ENCODE measurements at regions not wholly inside any gene's neighbourhood (a gene's known extent, or its start where the extent isn't known, plus 50 kb on each side); places are given as distances from the start of the nearest gene placed in this dataset.

- H3K36me3 ChIP-seq (replicated peaks in 1 of 2; ENCODE audit: control insufficient read depth in 1 of 2, insufficient read depth in 2 of 2, low read length in 2 of 2) = no peaks in the 10 kb centered on the region
- no peak overlapping the region for H3K9ac ChIP-seq (ENCODE audit: insufficient read depth, low read depth, low read length)
- H3K79me2 ChIP-seq (ENCODE audit: insufficient read depth, low read length) = no peaks in the 10 kb centered on the region
- POLR2A ChIA-PET = no interaction called here
- CTCF ChIA-PET (ENCODE audit: low intra/inter-chr PET ratio, low total read pairs) = no interaction called here
- no peaks in the 10 kb centered on the region for H3K4me1 ChIP-seq (ENCODE audit: insufficient read depth, low read length)
- no TSS peak for BruUV-seq (replicated peaks)
- no peak overlapping the region for H3K27ac ChIP-seq (ENCODE audit: extremely low read length, insufficient read depth, low read length)
- intact Hi-C loops (cut with micrococcal nuclease; ENCODE audit: unreplicated experiment) (no loop called here), in situ Hi-C loops (cut with HindIII; ENCODE audit: extremely low pct_ligation_motif_present, low pct_unique_long_range_greater_than_20kb) (no loop called here)
- no peak overlapping the region for H3K4me2 ChIP-seq (ENCODE audit: low read depth, low read length)
- no peaks in the 10 kb centered on the region for H4K20me1 ChIP-seq (ENCODE audit: insufficient read depth, low read length)
- no peak overlapping the region for H2AFZ ChIP-seq (ENCODE audit: low read length)
- H3K4me3 ChIP-seq (replicated peaks in 1 of 3; ENCODE audit: insufficient read depth in 1 of 3, low read depth in 2 of 3, low read length in 3 of 3) = no peak overlapping the region
- DNase-seq (ENCODE audit: low spot score) (no peak), FAIRE-seq (no peak), ATAC-seq (no peak)
- H3K9me3 ChIP-seq (ENCODE audit: low read length) = no peaks in the 10 kb centered on the region
- no peaks in the 10 kb centered on the region for H3K27me3 ChIP-seq (ENCODE audit: control insufficient read depth in 1 of 2, insufficient read depth in 2 of 2, low read length in 2 of 2)
- WGBS (ENCODE audit: low lambda C conversion rate) = 2% methylated on average over 3 of the region's 3 CpGs
- TF ChIP-seq, protein P1, sequence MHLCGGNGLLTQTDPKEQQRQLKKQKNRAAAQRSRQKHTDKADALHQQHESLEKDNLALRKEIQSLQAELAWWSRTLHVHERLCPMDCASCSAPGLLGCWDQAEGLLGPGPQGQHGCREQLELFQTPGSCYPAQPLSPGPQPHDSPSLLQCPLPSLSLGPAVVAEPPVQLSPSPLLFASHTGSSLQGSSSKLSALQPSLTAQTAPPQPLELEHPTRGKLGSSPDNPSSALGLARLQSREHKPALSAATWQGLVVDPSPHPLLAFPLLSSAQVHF (CRISPR knock-in tag; IDR thresholded peaks at IDR 0.05) = no peak
- no peak for TF ChIP-seq ZBTB1 (CRISPR knock-in tag; IDR thresholded peaks at IDR 0.05; ENCODE audit: borderline replicate concordance)
- TF ChIP-seq ATF6 (CRISPR knock-in tag; conservative IDR thresholded peaks at IDR 0.05) = no peak
- TF ChIP-seq, protein P2, sequence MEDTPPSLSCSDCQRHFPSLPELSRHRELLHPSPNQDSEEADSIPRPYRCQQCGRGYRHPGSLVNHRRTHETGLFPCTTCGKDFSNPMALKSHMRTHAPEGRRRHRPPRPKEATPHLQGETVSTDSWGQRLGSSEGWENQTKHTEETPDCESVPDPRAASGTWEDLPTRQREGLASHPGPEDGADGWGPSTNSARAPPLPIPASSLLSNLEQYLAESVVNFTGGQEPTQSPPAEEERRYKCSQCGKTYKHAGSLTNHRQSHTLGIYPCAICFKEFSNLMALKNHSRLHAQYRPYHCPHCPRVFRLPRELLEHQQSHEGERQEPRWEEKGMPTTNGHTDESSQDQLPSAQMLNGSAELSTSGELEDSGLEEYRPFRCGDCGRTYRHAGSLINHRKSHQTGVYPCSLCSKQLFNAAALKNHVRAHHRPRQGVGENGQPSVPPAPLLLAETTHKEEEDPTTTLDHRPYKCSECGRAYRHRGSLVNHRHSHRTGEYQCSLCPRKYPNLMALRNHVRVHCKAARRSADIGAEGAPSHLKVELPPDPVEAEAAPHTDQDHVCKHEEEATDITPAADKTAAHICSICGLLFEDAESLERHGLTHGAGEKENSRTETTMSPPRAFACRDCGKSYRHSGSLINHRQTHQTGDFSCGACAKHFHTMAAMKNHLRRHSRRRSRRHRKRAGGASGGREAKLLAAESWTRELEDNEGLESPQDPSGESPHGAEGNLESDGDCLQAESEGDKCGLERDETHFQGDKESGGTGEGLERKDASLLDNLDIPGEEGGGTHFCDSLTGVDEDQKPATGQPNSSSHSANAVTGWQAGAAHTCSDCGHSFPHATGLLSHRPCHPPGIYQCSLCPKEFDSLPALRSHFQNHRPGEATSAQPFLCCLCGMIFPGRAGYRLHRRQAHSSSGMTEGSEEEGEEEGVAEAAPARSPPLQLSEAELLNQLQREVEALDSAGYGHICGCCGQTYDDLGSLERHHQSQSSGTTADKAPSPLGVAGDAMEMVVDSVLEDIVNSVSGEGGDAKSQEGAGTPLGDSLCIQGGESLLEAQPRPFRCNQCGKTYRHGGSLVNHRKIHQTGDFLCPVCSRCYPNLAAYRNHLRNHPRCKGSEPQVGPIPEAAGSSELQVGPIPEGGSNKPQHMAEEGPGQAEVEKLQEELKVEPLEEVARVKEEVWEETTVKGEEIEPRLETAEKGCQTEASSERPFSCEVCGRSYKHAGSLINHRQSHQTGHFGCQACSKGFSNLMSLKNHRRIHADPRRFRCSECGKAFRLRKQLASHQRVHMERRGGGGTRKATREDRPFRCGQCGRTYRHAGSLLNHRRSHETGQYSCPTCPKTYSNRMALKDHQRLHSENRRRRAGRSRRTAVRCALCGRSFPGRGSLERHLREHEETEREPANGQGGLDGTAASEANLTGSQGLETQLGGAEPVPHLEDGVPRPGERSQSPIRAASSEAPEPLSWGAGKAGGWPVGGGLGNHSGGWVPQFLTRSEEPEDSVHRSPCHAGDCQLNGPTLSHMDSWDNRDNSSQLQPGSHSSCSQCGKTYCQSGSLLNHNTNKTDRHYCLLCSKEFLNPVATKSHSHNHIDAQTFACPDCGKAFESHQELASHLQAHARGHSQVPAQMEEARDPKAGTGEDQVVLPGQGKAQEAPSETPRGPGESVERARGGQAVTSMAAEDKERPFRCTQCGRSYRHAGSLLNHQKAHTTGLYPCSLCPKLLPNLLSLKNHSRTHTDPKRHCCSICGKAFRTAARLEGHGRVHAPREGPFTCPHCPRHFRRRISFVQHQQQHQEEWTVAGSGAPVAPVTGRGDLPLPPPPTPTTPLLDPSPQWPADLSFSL (CRISPR knock-in tag; IDR thresholded peaks at IDR 0.05) = no peak
- TF ChIP-seq U2AF2 (IDR thresholded peaks at IDR 0.05; ENCODE audit: low read depth, low read length) = no peak
- TF ChIP-seq, protein P3, sequence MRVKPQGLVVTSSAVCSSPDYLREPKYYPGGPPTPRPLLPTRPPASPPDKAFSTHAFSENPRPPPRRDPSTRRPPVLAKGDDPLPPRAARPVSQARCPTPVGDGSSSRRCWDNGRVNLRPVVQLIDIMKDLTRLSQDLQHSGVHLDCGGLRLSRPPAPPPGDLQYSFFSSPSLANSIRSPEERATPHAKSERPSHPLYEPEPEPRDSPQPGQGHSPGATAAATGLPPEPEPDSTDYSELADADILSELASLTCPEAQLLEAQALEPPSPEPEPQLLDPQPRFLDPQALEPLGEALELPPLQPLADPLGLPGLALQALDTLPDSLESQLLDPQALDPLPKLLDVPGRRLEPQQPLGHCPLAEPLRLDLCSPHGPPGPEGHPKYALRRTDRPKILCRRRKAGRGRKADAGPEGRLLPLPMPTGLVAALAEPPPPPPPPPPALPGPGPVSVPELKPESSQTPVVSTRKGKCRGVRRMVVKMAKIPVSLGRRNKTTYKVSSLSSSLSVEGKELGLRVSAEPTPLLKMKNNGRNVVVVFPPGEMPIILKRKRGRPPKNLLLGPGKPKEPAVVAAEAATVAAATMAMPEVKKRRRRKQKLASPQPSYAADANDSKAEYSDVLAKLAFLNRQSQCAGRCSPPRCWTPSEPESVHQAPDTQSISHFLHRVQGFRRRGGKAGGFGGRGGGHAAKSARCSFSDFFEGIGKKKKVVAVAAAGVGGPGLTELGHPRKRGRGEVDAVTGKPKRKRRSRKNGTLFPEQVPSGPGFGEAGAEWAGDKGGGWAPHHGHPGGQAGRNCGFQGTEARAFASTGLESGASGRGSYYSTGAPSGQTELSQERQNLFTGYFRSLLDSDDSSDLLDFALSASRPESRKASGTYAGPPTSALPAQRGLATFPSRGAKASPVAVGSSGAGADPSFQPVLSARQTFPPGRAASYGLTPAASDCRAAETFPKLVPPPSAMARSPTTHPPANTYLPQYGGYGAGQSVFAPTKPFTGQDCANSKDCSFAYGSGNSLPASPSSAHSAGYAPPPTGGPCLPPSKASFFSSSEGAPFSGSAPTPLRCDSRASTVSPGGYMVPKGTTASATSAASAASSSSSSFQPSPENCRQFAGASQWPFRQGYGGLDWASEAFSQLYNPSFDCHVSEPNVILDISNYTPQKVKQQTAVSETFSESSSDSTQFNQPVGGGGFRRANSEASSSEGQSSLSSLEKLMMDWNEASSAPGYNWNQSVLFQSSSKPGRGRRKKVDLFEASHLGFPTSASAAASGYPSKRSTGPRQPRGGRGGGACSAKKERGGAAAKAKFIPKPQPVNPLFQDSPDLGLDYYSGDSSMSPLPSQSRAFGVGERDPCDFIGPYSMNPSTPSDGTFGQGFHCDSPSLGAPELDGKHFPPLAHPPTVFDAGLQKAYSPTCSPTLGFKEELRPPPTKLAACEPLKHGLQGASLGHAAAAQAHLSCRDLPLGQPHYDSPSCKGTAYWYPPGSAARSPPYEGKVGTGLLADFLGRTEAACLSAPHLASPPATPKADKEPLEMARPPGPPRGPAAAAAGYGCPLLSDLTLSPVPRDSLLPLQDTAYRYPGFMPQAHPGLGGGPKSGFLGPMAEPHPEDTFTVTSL (CRISPR knock-in tag; IDR thresholded peaks at IDR 0.05; ENCODE audit: borderline replicate concordance) = no peak
- no peak for TF ChIP-seq GABPA (IDR thresholded peaks at IDR 0.05; ENCODE audit: low read depth, low read length)
- TF ChIP-seq GABPA (CRISPR knock-in tag; IDR thresholded peaks at IDR 0.05; ENCODE audit: low read depth) = no peak
- TF ChIP-seq, protein P4, sequence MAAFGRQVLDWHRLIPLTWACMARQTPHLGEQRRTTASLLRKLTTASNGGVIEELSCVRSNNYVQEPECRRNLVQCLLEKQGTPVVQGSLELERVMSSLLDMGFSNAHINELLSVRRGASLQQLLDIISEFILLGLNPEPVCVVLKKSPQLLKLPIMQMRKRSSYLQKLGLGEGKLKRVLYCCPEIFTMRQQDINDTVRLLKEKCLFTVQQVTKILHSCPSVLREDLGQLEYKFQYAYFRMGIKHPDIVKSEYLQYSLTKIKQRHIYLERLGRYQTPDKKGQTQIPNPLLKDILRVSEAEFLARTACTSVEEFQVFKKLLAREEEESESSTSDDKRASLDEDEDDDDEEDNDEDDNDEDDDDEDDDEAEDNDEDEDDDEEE (CRISPR knock-in tag; IDR thresholded peaks at IDR 0.05) = no peak
Measured at GRCh38 chr13:61850794-61851193, 435.1 kb upstream of the PCDH20 start.
